ENCODE measurements at regions not wholly inside any gene's neighbourhood (a gene's known extent, or its start where the extent isn't known, plus 50 kb on each side); places are given as distances from the start of the nearest gene placed in this dataset.

DNA sequence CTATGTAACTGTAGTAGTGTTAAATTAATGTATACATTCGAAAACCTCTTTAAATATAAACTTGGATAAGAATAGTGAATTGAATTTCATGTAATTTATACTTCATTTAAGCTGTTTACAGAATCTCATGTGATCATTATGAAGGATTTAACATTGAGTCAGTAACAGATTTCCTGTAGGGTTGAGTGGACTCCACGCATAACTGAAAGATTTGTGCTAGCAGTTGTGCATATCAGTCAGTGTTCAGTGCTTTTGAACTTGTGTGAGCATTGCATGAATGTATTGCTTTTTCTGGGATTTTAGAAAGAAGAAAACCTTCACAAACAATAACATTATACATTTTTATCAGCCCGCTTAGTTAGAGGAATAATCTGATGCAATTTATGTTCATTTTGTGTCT is 1435.3 kb downstream of the LRFN5 start:
- TF ChIP-seq CTCF (IDR thresholded peaks at IDR 0.05 in 4 of 5, conservative IDR thresholded peaks at IDR 0.05 in 1 of 5) (no peak), POLR2A (IDR thresholded peaks at IDR 0.05) (no peak)

Data from gastrocnemius medialis (tissue), 4 donors.